Trophoblast cell (in vitro differentiated cells and primary cell): ENCODE measurements at regions not wholly inside any gene's neighbourhood (a gene's known extent, or its start where the extent isn't known, plus 50 kb on each side); places are given as distances from the start of the nearest gene placed in this dataset.

ENCODE experiments used
- DNase-seq, 2 donors: peaks; one replicate each; pipeline ENCODE4 v3.0.0-alpha.2; 2016
- H2AFZ ChIP-seq: 2 replicates; pipeline ENCODE4 v1.6.1; 2013; ENCODE audit warnings: low read length, moderate library complexity, mild to moderate bottlenecking; ENCODE audit not compliant: insufficient read depth, poor library complexity
- H2AK5ac ChIP-seq: 2 replicates; pipeline ENCODE4 v1.6.1; 2013; ENCODE audit warnings: mild to moderate bottlenecking, low read length
- H2BK120ac ChIP-seq: 2 replicates; pipeline ENCODE4 v1.6.1; 2013; ENCODE audit warnings: low read length, mild to moderate bottlenecking, moderate library complexity; ENCODE audit not compliant: insufficient read depth, poor library complexity
- H2BK12ac ChIP-seq: 2 replicates; pipeline ENCODE4 v1.6.1; 2013; ENCODE audit warnings: mild to moderate bottlenecking, low read length, moderate library complexity
- H2BK5ac ChIP-seq: 2 replicates; pipeline ENCODE4 v1.6.1; 2013; ENCODE audit warnings: low read length, low read depth, moderate library complexity, mild to moderate bottlenecking; ENCODE audit not compliant: poor library complexity
- H3K14ac ChIP-seq: 2 replicates; pipeline ENCODE4 v1.6.1; 2013; ENCODE audit warnings: mild to moderate bottlenecking, low read length
- H3K18ac ChIP-seq: 2 replicates; pipeline ENCODE4 v1.6.1; 2013; ENCODE audit warnings: mild to moderate bottlenecking, low read length
- H3K23ac ChIP-seq: 2 replicates; pipeline ENCODE4 v1.6.1; 2013; ENCODE audit warnings: low read length
- H3K27ac ChIP-seq: 2 replicates; pipeline ENCODE4 v1.5.1; 2013; ENCODE audit warnings: low read depth, mild to moderate bottlenecking, inconsistent platforms, low read length, moderate library complexity
- H3K27me3 ChIP-seq: 2 replicates; pipeline ENCODE4 v1.6.1; 2013; ENCODE audit warnings: inconsistent platforms, mild to moderate bottlenecking, low read length, moderate library complexity; ENCODE audit not compliant: insufficient read depth
- H3K36me3 ChIP-seq, 2 experiments: 1 replicate in 1 of 2; 2 replicates in 1 of 2; pipeline ENCODE4 v1.6.1; 2013; ENCODE audit warnings: low read length in 2 of 2, mild to moderate bottlenecking in 2 of 2, moderate library complexity in 1 of 2; ENCODE audit not compliant: insufficient read depth in 2 of 2, control insufficient read depth in 1 of 2
- H3K4ac ChIP-seq: 2 replicates; pipeline ENCODE4 v1.6.1; 2013; ENCODE audit warnings: low read depth, mild to moderate bottlenecking, low read length, moderate library complexity
- H3K4me1 ChIP-seq, 2 experiments: 1 replicate in 1 of 2; 2 replicates in 1 of 2; pipeline ENCODE4 v1.6.1; 2013; ENCODE audit warnings: low read length in 2 of 2, mild to moderate bottlenecking in 2 of 2, moderate library complexity in 1 of 2; ENCODE audit not compliant: insufficient read depth in 2 of 2, control insufficient read depth in 1 of 2
- H3K4me2 ChIP-seq: 2 replicates; pipeline ENCODE4 v1.6.1; 2013; ENCODE audit warnings: inconsistent platforms, mild to moderate bottlenecking, low read length, moderate library complexity
- H3K4me3 ChIP-seq: 2 replicates; pipeline ENCODE4 v1.5.1; 2013; ENCODE audit warnings: mild to moderate bottlenecking, low read depth, low read length, inconsistent platforms
- H3K79me1 ChIP-seq: one replicate; pipeline ENCODE4 v1.6.1; 2013; ENCODE audit warnings: low read length
- H3K79me2 ChIP-seq: 2 replicates; pipeline ENCODE4 v1.6.1; 2013; ENCODE audit warnings: low read length, mild to moderate bottlenecking; ENCODE audit not compliant: control insufficient read depth, insufficient read depth, poor library complexity
- H3K9ac ChIP-seq: 2 replicates; pipeline ENCODE4 v1.6.1; 2013; ENCODE audit warnings: mild to moderate bottlenecking, low read length
- H3K9me3 ChIP-seq: 2 replicates; pipeline ENCODE4 v1.6.1; 2013; ENCODE audit warnings: low read depth, mild to moderate bottlenecking, control low read depth, inconsistent platforms, low read length; ENCODE audit not compliant: insufficient read depth
- H4K12ac ChIP-seq: 2 replicates; pipeline ENCODE4 v1.6.1; 2013; ENCODE audit warnings: low read depth, mild to moderate bottlenecking, low read length, moderate library complexity
- H4K8ac ChIP-seq: 2 replicates; pipeline ENCODE4 v1.6.1; 2013; ENCODE audit warnings: low read depth, mild to moderate bottlenecking, low read length, moderate library complexity
- H4K91ac ChIP-seq: one replicate; pipeline ENCODE4 v1.6.1; 2013; ENCODE audit warnings: low read depth, mild to moderate bottlenecking, low read length, moderate library complexity
- WGBS: extraction: QIAGEN DNeasy Blood & Tissue Kit; methylation state at CpG from one replicate; pipeline ENCODE4 v1.1.7; 2013; ENCODE audit warnings: missing lambda C conversion rate; ENCODE audit not compliant: insufficient read length, insufficient coverage; ENCODE audit errors: extremely low coverage; 5-methylcytosine and 5-hydroxymethylcytosine counted together

DNA sequence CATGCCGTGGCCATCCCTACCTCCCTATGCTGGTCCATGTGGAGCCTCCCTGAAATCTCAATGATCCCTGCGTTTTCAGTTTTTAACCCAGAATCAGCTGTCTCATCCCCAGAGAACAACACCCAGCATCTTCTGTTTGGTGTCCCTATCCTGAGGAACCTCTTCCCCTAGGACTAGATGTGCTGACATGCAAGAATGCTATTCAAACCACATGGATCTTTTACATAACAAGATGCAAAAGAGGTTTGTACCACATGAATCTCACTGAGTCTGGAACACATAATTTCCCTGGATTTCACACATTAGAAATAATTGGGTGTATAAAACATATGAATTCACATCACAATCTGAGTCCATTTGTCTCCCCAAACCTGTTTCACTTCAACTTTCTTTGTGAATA is 174.6 kb upstream of the NECTIN3 start:
- no peak overlapping the region for H3K4me2 ChIP-seq
- no peak for DNase-seq
- H3K27me3 ChIP-seq: no peaks in the 10 kb centered on the region
- no peaks in the 10 kb centered on the region for H3K9me3 ChIP-seq
- H3K4me3 ChIP-seq: no peak overlapping the region
- no peak overlapping the region for H4K12ac ChIP-seq
- WGBS: no CpG with 5 or more reads among the region's 2 CpGs
- no peak overlapping the region for H2BK12ac ChIP-seq
- no peak overlapping the region for H3K18ac ChIP-seq
- no peak overlapping the region for H2AFZ ChIP-seq
- no peaks in the 10 kb centered on the region for H3K79me2 ChIP-seq
- H3K27ac ChIP-seq: no peak overlapping the region
- no peak overlapping the region for H3K23ac ChIP-seq
- H3K4ac ChIP-seq: no peak overlapping the region
- no peak overlapping the region for H2AK5ac ChIP-seq
- H2BK5ac ChIP-seq: no peak overlapping the region
- H3K79me1 ChIP-seq: no peaks in the 10 kb centered on the region
- no peak overlapping the region for H4K91ac ChIP-seq
- no peak overlapping the region for H3K14ac ChIP-seq
- H2BK120ac ChIP-seq: no peak overlapping the region
- H3K36me3 ChIP-seq: no peaks in the 10 kb centered on the region
- no peak overlapping the region for H3K9ac ChIP-seq
- H4K8ac ChIP-seq: no peak overlapping the region
- H3K4me1 ChIP-seq: no peaks in the 10 kb centered on the region

DNA sequence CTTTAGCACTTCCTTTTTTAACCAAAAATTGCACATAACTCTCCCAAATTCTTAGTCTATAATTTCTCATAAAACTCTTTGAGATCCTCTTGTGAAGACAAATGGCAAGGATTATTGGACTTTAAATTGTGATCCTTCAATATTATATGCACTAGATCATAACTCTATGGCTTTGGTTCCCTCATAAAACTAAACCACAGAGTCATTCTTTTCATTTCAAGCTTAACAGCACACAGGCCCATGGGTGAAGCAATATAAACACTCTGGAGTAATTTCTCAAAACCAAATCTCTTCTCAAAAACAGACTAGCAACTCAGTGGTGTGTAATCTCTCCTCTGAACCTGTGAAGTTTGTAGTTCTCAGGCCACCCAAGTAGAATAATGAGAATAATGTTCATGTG is 171.0 kb upstream of the NECTIN3 start:
- no peaks in the 10 kb centered on the region for H3K36me3 ChIP-seq
- no peak for DNase-seq
- H3K9ac ChIP-seq: no peak overlapping the region
- H3K79me1 ChIP-seq: no peaks in the 10 kb centered on the region
- no peak overlapping the region for H4K91ac ChIP-seq
- H2BK12ac ChIP-seq: no peak overlapping the region
- H3K27ac ChIP-seq: no peak overlapping the region
- no peak overlapping the region for H3K14ac ChIP-seq
- no peak overlapping the region for H2AFZ ChIP-seq
- no peak overlapping the region for H4K12ac ChIP-seq
- H3K18ac ChIP-seq: no peak overlapping the region
- no peak overlapping the region for H4K8ac ChIP-seq
- H3K27me3 ChIP-seq: no peaks in the 10 kb centered on the region
- no peak overlapping the region for H2AK5ac ChIP-seq
- H2BK120ac ChIP-seq: no peak overlapping the region
- no peak overlapping the region for H2BK5ac ChIP-seq
- no peak overlapping the region for H3K23ac ChIP-seq
- H3K4me1 ChIP-seq: no peaks in the 10 kb centered on the region
- H3K9me3 ChIP-seq: no peaks in the 10 kb centered on the region
- no peak overlapping the region for H3K4ac ChIP-seq
- no peak overlapping the region for H3K4me3 ChIP-seq
- H3K79me2 ChIP-seq: no peaks in the 10 kb centered on the region
- H3K4me2 ChIP-seq: no peak overlapping the region

DNA sequence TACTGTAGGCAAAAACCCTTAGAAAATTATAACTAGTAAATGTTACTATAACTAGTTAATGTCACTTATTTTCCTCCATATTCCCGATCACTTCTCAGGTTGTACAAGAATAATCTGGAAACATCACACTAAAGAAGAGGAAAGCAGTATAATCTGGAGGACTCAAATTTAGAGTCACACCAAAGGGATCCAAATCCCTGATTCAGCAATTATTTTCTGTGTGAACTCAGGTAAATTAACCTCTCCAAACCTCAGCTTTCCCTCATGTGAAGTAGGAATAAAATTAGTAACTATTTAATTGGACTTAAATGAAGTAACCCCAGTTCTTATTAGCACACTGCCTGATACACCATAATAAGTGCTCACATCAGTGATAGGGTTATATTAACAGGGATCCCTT is 170.1 kb upstream of the NECTIN3 start:
- Histone ChIP-seq H3K4ac (no peak overlapping the region), H3K27ac (no peak overlapping the region), H2BK12ac (no peak overlapping the region), H3K23ac (no peak overlapping the region), H3K9me3 (no peaks in the 10 kb centered on the region), H3K79me1 (no peaks in the 10 kb centered on the region), H3K4me1 (no peaks in the 10 kb centered on the region), H3K4me2 (no peak overlapping the region), H3K79me2 (no peaks in the 10 kb centered on the region), H2AK5ac (no peak overlapping the region), H3K14ac (no peak overlapping the region), H2AFZ (no peak overlapping the region), H3K9ac (no peak overlapping the region), H3K36me3 (no peaks in the 10 kb centered on the region), H3K4me3 (no peak overlapping the region), H2BK5ac (no peak overlapping the region), H3K18ac (no peak overlapping the region), H3K27me3 (no peaks in the 10 kb centered on the region), H4K8ac (no peak overlapping the region), H4K12ac (no peak overlapping the region), H2BK120ac (no peak overlapping the region), H4K91ac (no peak overlapping the region)
- no CpG with 5 or more reads among the region's 1 CpG for WGBS
- DNase-seq: no peak

DNA sequence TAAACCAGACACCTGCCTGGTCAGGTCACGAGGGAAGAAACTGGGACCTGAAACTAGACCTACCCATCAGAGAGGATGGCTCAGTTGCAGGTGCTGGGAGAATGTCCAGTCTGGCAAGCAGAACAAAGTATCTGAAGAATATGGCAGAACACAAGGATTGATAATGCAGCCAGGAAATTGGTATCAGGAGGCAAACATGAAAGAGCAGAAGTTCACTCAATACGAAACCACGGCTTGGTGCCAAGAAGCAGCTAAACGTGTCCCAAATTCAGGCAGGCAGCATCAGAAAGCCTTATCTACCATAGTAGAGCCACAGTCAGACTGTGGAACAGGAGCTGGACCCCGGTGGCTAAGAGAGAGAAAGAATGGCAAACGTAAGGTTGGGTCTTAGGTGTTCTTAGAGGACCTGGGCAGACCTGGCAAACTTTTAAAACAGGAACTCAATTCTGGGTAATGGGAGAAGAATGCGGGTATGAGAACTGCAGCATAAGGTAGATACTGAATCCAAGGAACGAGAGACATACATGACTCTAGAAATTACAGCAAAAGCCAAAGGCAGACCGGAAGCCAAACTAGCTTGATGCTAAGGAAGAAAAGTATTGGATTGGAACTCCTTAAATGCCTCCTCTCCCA is 169.0 kb upstream of the NECTIN3 start:
- no peaks in the 10 kb centered on the region for H3K27me3 ChIP-seq
- H2BK12ac ChIP-seq: no peak overlapping the region
- no CpG with 5 or more reads among the region's 9 CpGs for WGBS
- H4K12ac ChIP-seq: no peak overlapping the region
- H3K79me1 ChIP-seq: no peaks in the 10 kb centered on the region
- H3K23ac ChIP-seq: no peak overlapping the region
- no peak overlapping the region for H3K18ac ChIP-seq
- H3K27ac ChIP-seq: no peak overlapping the region
- H3K79me2 ChIP-seq: no peaks in the 10 kb centered on the region
- H3K36me3 ChIP-seq: no peaks in the 10 kb centered on the region
- H3K4me1 ChIP-seq: no peaks in the 10 kb centered on the region
- H2BK120ac ChIP-seq: no peak overlapping the region
- no peak for DNase-seq
- no peak overlapping the region for H4K8ac ChIP-seq
- H3K4me3 ChIP-seq: no peak overlapping the region
- no peak overlapping the region for H2AK5ac ChIP-seq
- H3K9ac ChIP-seq: no peak overlapping the region
- no peaks in the 10 kb centered on the region for H3K9me3 ChIP-seq
- H2AFZ ChIP-seq: no peak overlapping the region
- H4K91ac ChIP-seq: no peak overlapping the region
- no peak overlapping the region for H3K14ac ChIP-seq
- no peak overlapping the region for H3K4ac ChIP-seq
- H2BK5ac ChIP-seq: no peak overlapping the region
- no peak overlapping the region for H3K4me2 ChIP-seq
